K562 (cell line): ENCODE measurements at regions not wholly inside any gene's neighbourhood (a gene's known extent, or its start where the extent isn't known, plus 50 kb on each side); places are given as distances from the start of the nearest gene placed in this dataset.

ENCODE experiments used
- ATAC-seq: fragments of 200-7000 bp; cut with Tn5 transposase; 3 replicates; pipeline ENCODE4 v1.9.1; 2020; ENCODE audit warnings: moderate library complexity
- BruUV-seq: library from RNA; stranded (reverse); fragments of 400-500 nt; replicated peaks from 2 replicates; lab custom pipeline; 2021; lab: Mats Ljungman, UMichigan
- CTCF ChIA-PET: fragments of 300-600 bp; formaldehyde crosslinking; extraction: SDS; loops from one replicate; lab custom pipeline; 2021; ENCODE audit warnings: low intra/inter-chr PET ratio; lab: Yijun Ruan, JAX
- POLR2A ChIA-PET: fragments of 300-600, 350-650 bp; sonication (Branson Sonifier 250); formaldehyde crosslinking; extraction: SDS; loops from one replicate; lab custom pipeline; 2021; ENCODE audit warnings: antibody characterized with exemption, inconsistent platforms; lab: Yijun Ruan, JAX
- DNase-seq, 4 experiments: peaks; one replicate each; pipeline versions ENCODE4 v3.0.0 to v3.0.0-alpha.2; 2011 to 2018; ENCODE audit warnings: low spot score in 3 of 4, mixed read lengths in 3 of 4; ENCODE audit errors: extremely low read depth in 1 of 4
- FAIRE-seq: peaks from 2 replicates; lab custom pipeline; 2011; peaks lifted over from hg19 to GRCh38; lab: Jason Lieb, UNC
- H2AFZ ChIP-seq: 2 replicates; pipeline ENCODE4 v1.6.0; 2011; ENCODE audit warnings: low read depth, low read length, control low read depth, inconsistent platforms
- H3K27ac ChIP-seq: fragments of 200-600 bp; 3 replicates; pipeline ENCODE4 v1.8.0; 2011; ENCODE audit warnings: low read depth, mild to moderate bottlenecking, control low read depth, inconsistent platforms, low read length, moderate library complexity, mixed read lengths; ENCODE audit errors: extremely low read depth
- H3K27me3 ChIP-seq, 2 experiments: fragments of 300-600 bp in 1 of 2; 2 replicates in 1 of 2; 3 replicates in 1 of 2; pipeline versions ENCODE4 v1.6.0 to v1.8.0; 2011; ENCODE audit warnings: inconsistent platforms in 2 of 2, low read length in 2 of 2, mild to moderate bottlenecking in 1 of 2, mixed read lengths in 1 of 2, moderate library complexity in 1 of 2; ENCODE audit not compliant: control insufficient read depth in 2 of 2, insufficient read depth in 2 of 2
- H3K36me3 ChIP-seq: fragments of 300-600 bp; 3 replicates; pipeline ENCODE4 v1.8.0; 2011; ENCODE audit warnings: mild to moderate bottlenecking, low read length, inconsistent platforms; ENCODE audit not compliant: control insufficient read depth, insufficient read depth
- H3K4me1 ChIP-seq, 2 experiments: fragments of 200-600 bp in 1 of 2; replicated peaks in 1 of 2; 2 replicates in 1 of 2; 3 replicates in 1 of 2; pipeline versions ENCODE4 v1.5.1 to v1.8.0; 2011; ENCODE audit warnings: inconsistent platforms in 2 of 2, low read length in 2 of 2, mild to moderate bottlenecking in 1 of 2, mixed read lengths in 1 of 2, moderate library complexity in 1 of 2; ENCODE audit not compliant: control insufficient read depth in 2 of 2, insufficient read depth in 2 of 2
- H3K4me2 ChIP-seq: 2 replicates; pipeline ENCODE4 v1.6.1; 2011; ENCODE audit warnings: low read length, control low read depth, inconsistent platforms, mixed read lengths; ENCODE audit not compliant: insufficient read depth
- H3K4me3 ChIP-seq: fragments of 200-600 bp; sonication (generic), shearing (Covaris generic); 2 replicates; pipeline ENCODE4 v1.5.1; 2016; ENCODE audit warnings: control low read depth, inconsistent platforms
- H3K79me2 ChIP-seq: fragments of 200-600 bp; 3 replicates; pipeline ENCODE4 v1.8.0; 2011; ENCODE audit warnings: low read length, inconsistent platforms; ENCODE audit not compliant: control insufficient read depth, insufficient read depth
- H3K9ac ChIP-seq, 2 experiments: 2 replicates each; pipeline versions ENCODE4 v1.6.0 to v1.6.1; 2011; ENCODE audit warnings: low read depth in 2 of 2, low read length in 2 of 2, control low read depth in 1 of 2, inconsistent platforms in 1 of 2, mild to moderate bottlenecking in 1 of 2, mixed read lengths in 1 of 2; ENCODE audit not compliant: insufficient read depth in 1 of 2
- H3K9me1 ChIP-seq: one replicate; pipeline ENCODE4 v1.6.0; 2011; ENCODE audit warnings: inconsistent platforms, mild to moderate bottlenecking, low read length, moderate library complexity; ENCODE audit not compliant: control insufficient read depth, insufficient read depth
- H3K9me3 ChIP-seq: replicated peaks from 2 replicates; pipeline ENCODE4 v1.5.1; 2011; ENCODE audit warnings: low read depth, low read length, inconsistent platforms; ENCODE audit not compliant: control insufficient read depth, insufficient read depth
- H4K20me1 ChIP-seq: replicated peaks from 2 replicates; pipeline ENCODE4 v1.6.1; 2011; ENCODE audit warnings: low read length, inconsistent platforms, mixed read lengths; ENCODE audit not compliant: control insufficient read depth, insufficient read depth
- ARID1B ChIP-seq: fragments of 450-650 bp; IDR thresholded peaks from 2 replicates; pipeline ENCODE4 v1.6.1; 2016; ENCODE audit warnings: antibody characterized with exemption, mild to moderate bottlenecking, inconsistent platforms
- CEBPZ ChIP-seq: fragments of 150-350 bp; IDR thresholded peaks from 2 replicates; pipeline ENCODE4 v1.6.1; 2014; ENCODE audit warnings: low read depth, mild to moderate bottlenecking, low read length, borderline replicate concordance
- COPS2 ChIP-seq: fragments of 450-650 bp; conservative IDR thresholded peaks from 2 replicates; pipeline ENCODE4 v1.6.1; 2016; ENCODE audit warnings: mild to moderate bottlenecking, moderate library complexity
- ELF4 ChIP-seq: fragments of 450-650 bp; formaldehyde crosslinking; IDR thresholded peaks from 2 replicates; pipeline ENCODE4 v1.4.0; 2022; ENCODE audit warnings: missing genetic modification characterization
- NCOA1 ChIP-seq: fragments of 450-650 bp; IDR thresholded peaks from 2 replicates; pipeline ENCODE4 v1.6.1; 2016; ENCODE audit warnings: low read depth
- NFATC3 ChIP-seq: fragments of 450-650 bp; IDR thresholded peaks from 2 replicates; pipeline ENCODE4 v1.6.1; 2017; ENCODE audit warnings: mild to moderate bottlenecking
- NR2C2 ChIP-seq, 2 experiments: fragments of 200-800 bp in 1 of 2; sonication (Bioruptor generic) in 1 of 2; sonication (generic) in 1 of 2; formaldehyde crosslinking in 1 of 2; IDR thresholded peaks; 2 replicates each; pipeline versions ENCODE4 v1.6.1 to v1.8.0; 2016 to 2022; ENCODE audit warnings: mild to moderate bottlenecking in 1 of 2, missing compliant biosample characterization in 1 of 2, missing genetic modification characterization in 1 of 2, missing genetic modification reagents in 1 of 2
- POLR2A ChIP-seq: fragments of 450-650 bp; conservative IDR thresholded peaks from 2 replicates; pipeline ENCODE4 v1.6.1; 2016
- PPARD ChIP-seq: fragments of 250-450 bp; sonication (Bioruptor Pico); IDR thresholded peaks from 2 replicates; pipeline ENCODE4 v1.8.0; 2022; ENCODE audit warnings: inconsistent platforms, mild to moderate bottlenecking, moderate library complexity
- RBM25 ChIP-seq: fragments of 200-400 bp; formaldehyde crosslinking; IDR thresholded peaks from 2 replicates; pipeline ENCODE4 v1.6.1; 2018; ENCODE audit warnings: low read length, low read depth, moderate library complexity; ENCODE audit not compliant: severe bottlenecking
- SIX5 ChIP-seq, 2 experiments: IDR thresholded peaks; 2 replicates each; pipeline ENCODE4 v1.6.1; 2011; ENCODE audit warnings: low read length in 2 of 2, borderline replicate concordance in 1 of 2, low read depth in 1 of 2, mild to moderate bottlenecking in 1 of 2, moderate library complexity in 1 of 2; ENCODE audit not compliant: insufficient read depth in 1 of 2
- SNIP1 ChIP-seq: fragments of 450-650 bp; IDR thresholded peaks from 2 replicates; pipeline ENCODE4 v1.7.1; 2017; ENCODE audit warnings: low read depth, mild to moderate bottlenecking
- ZNF217 ChIP-seq: sonication (generic); formaldehyde crosslinking; IDR thresholded peaks from 2 replicates; pipeline ENCODE4 v1.8.0; 2022; ENCODE audit warnings: mild to moderate bottlenecking, missing genetic modification reagents
- ZNF609 ChIP-seq: sonication (generic); formaldehyde crosslinking; IDR thresholded peaks from 2 replicates; pipeline ENCODE4 v1.8.1; 2023; ENCODE audit warnings: missing genetic modification reagents, mild to moderate bottlenecking, borderline replicate concordance
- ZNF707 ChIP-seq: fragments of 250-450 bp; sonication (Bioruptor Pico); conservative IDR thresholded peaks from 2 replicates; pipeline ENCODE4 v1.8.0; 2022; ENCODE audit warnings: inconsistent platforms, mild to moderate bottlenecking, moderate library complexity
- ZNF717 ChIP-seq: fragments of 250-450 bp; sonication (Bioruptor Pico); IDR thresholded peaks from 2 replicates; pipeline ENCODE4 v1.5.0; 2021
- WGBS: fragments of 100-300 bp; shearing (Covaris generic); methylation state at CpG from one replicate; pipeline ENCODE4 v1.1.6; 2016; ENCODE audit warnings: low coverage, mixed read lengths; ENCODE audit not compliant: insufficient coverage; ENCODE audit errors: missing lambda C conversion rate; 5-methylcytosine and 5-hydroxymethylcytosine counted together
- in situ Hi-C: fragments of 300-500 bp; cut with MboI; formaldehyde crosslinking; loops from 4 replicates; pipeline ENCODE4 v1.15.0; 2018; ENCODE audit warnings: inconsistent platforms, mixed read lengths
- intact Hi-C: fragments of 100-400 bp; cut with micrococcal nuclease; formaldehyde crosslinking; loops from 2 replicates; pipeline ENCODE4 v1.14.2; 2022

GRCh38 chr2:181140414-181140813 lies 160.0 kb downstream of the UBE2E3 start (continued):
- TF ChIP-seq SIX5 (IDR thresholded peaks at IDR 0.05; ENCODE audit: borderline replicate concordance in 1 of 2, insufficient read depth in 1 of 2, low read depth in 1 of 2, low read length in 2 of 2): no peak
- TF ChIP-seq ZNF717 (CRISPR knock-in tag): no peak
- TF ChIP-seq SNIP1: no peak
- no peak for TF ChIP-seq NFATC3
- TF ChIP-seq NR2C2 (CRISPR knock-in tag; IDR thresholded peaks at IDR 0.05): no peak
- TF ChIP-seq NR2C2 (tag; IDR thresholded peaks at IDR 0.05): no peak
- no peak for TF ChIP-seq RBM25

GRCh38 chr2:181140928-181141327 lies 160.5 kb downstream of the UBE2E3 start:
- no peak for FAIRE-seq
- POLR2A ChIA-PET: no interaction called here
- intact Hi-C loops: no loop called here
- TF ChIP-seq COPS2: no peak
- TF ChIP-seq ZNF217 (CRISPR knock-in tag): no peak
- TF ChIP-seq POLR2A: no peak
- no peak for TF ChIP-seq ARID1B
- TF ChIP-seq CEBPZ: no peak
- no peak for TF ChIP-seq PPARD
- TF ChIP-seq ZNF707 (CRISPR knock-in tag): no peak
- no peak for TF ChIP-seq ZNF609 (CRISPR knock-in tag)
- no peak for TF ChIP-seq ELF4 (CRISPR knock-in tag)
- TF ChIP-seq NCOA1: no peak

More at GRCh38 chr2:181140928-181141327, 160.5 kb downstream of the UBE2E3 start:
- Histone ChIP-seq H4K20me1 (no peaks in the 10 kb centered on the region), H3K79me2 (no peaks in the 10 kb centered on the region), H3K4me3 (no peak overlapping the region), H3K9me1 (no peaks in the 10 kb centered on the region), H3K4me1 (no peaks in the 10 kb centered on the region), H3K27me3 (no peaks in the 10 kb centered on the region), H3K4me2 (no peak overlapping the region), H3K36me3 (no peaks in the 10 kb centered on the region), H2AFZ (no peak overlapping the region), H3K9ac (no peak overlapping the region), H3K9me3 (no peaks in the 10 kb centered on the region), H3K27ac (no peak overlapping the region)
- ATAC-seq (no peak), DNase-seq (no peak)
- in situ Hi-C loops: no loop called here
- CTCF ChIA-PET: no interaction called here
- WGBS: 0% methylated on average over 1 of the region's 1 CpG
- no TSS peak for BruUV-seq
